GM18517 (cell line): ENCODE measurements at regions not wholly inside any gene's neighbourhood (a gene's known extent, or its start where the extent isn't known, plus 50 kb on each side); places are given as distances from the start of the nearest gene placed in this dataset.
"Not testable (repeated sequence)": the region's sequence is repeated elsewhere in the genome, so short reads cannot be mapped to it uniquely, and the experiment has no call there.

Experiments
- ATAC-seq: cut with Tn5 transposase; IDR thresholded peaks from one replicate; pipeline ENCODE4 v1.9.1; 2021; ENCODE audit warnings: mild to moderate bottlenecking, moderate library complexity; ENCODE audit not compliant: unreplicated experiment

GRCh38 chr6:132199343-132199742 lies 201.9 kb downstream of the MOXD1 start:
- ATAC-seq, result no peak

DNA sequence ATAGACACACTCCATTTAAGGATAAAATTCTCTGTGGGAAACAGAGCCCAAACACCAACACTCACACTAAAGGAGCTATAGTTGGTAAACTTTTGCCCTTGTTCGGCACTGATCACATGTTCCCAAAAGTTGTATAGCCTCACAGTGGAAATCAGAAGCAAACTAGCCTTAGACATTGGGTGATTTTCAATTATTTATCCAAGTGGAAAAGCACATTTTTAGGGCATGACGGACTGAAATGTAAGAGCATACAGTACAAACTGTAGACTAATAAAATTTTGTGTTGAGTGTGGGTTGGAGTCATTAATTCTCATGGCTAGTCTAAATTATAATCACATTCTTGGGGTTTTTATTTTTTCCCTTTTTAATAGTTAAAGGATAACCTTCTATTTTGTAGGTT lies 202.4 kb downstream of the MOXD1 start:
- ATAC-seq, result no peak

GRCh38 chr6:132198040-132198439 lies 203.2 kb downstream of the MOXD1 start:
- no peak for ATAC-seq

GRCh38 chr6:132194529-132194928 lies 206.7 kb downstream of the MOXD1 start:
- ATAC-seq, result no peak

GRCh38 chr6:132192631-132193030 lies 208.6 kb downstream of the MOXD1 start:
- no peak for ATAC-seq

DNA sequence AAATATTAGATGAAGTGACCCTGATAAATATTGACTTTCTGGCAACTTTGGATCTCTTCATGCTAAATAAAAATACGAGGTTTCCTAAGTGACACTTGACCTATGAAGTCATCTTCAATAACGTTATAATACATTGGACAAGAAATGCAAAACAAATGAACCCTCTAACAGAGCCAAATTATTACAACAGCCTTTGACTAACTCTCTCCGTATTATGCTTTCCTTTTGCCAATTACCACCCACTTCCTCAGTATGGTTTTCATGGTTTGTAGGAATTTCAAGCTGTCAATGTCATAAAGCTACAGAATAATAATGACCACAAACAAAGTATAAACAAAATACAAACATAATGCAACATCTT lies 210.5 kb downstream of the MOXD1 start:
- ATAC-seq, result peak; percentile 11

DNA sequence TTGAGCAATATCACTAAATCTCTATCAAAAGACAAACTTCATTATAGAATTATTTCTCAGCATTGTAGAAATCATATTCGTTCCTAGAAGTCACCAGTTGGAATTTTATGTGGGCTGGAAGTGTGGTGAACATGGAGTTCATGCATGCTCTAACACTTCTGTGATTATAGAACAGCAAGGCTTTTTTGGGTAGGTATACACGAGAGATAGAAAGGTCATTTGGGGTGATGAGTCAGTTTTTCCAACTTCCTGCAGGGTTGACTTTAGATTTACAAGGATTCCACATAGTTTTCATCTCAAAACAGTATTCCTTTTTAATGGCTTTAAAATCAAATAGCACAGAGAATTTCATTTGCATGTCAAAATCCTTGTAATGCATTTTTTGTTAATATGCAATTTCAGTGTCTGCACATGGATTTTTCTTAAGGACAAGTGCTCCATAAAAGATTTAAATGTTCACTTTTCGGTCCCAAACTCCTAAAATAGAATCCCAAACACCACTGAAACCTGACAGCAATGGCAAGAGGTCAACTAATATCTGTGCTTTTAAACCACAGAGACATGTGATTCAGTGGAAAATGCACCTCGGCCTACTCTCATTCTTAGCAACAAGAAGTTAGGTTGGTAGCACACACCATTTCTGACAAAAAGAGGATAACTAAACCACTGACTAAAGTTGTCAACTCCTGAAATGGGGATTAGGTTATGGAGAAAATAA lies 211.0 kb downstream of the MOXD1 start:
- ATAC-seq, result peak; percentile 69

DNA sequence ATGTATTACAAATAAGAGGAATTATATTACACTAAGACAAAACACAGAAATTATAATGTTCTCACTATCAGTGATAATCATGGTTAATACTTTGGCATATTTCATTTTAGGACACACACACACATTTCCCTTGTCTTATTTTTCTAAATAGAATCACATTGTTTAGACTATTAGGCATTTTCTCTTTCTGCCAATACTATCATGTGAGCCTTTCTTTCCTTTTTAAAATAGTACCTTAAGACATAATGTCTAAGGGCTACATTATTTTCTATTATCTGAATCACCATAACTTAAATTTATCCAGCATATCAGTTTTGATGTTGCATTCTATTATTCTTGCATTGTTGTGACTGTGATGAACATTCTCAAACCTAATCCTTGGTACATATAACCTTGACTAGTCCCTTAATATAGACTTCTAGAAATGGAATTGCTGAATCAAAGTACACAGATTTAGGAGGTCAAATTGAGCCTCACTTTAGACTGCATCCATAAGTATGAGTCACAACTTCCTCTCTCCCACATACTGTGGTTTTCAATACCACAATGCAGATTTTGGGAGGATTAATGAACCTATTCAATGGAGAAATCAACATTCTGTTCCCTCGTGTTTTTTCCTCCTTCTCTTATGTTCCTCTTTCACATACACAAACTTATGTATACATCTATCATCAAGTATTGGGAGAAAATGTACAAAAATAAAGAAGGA lies 212.6 kb downstream of the MOXD1 start:
- ATAC-seq, result no peak

DNA sequence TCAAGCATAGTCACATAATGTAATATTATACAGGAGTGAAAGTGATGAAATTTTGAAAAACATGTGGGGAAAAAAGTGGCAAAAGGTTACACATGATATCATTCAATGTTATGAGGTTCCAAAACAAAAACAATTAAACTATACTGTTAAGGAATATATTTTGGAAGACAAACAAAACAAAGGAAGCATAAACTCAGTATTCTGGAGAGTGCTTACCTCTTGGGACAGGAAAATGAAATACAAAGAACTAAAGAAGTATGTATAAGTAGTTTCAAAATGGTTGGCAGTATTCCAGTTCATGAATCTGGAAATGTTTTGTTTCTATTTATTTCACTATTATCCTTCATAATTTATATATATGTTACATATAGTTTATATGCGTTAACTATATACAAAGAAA lies 213.5 kb downstream of the MOXD1 start:
- no peak for ATAC-seq

GRCh38 chr6:132184966-132185365 lies 216.3 kb downstream of the MOXD1 start:
- ATAC-seq, result not testable (repeated sequence)

- ATAC-seq, result no peak
These were observed 221.3 kb downstream of the MOXD1 start for GRCh38 chr6:132179955-132180354.

DNA sequence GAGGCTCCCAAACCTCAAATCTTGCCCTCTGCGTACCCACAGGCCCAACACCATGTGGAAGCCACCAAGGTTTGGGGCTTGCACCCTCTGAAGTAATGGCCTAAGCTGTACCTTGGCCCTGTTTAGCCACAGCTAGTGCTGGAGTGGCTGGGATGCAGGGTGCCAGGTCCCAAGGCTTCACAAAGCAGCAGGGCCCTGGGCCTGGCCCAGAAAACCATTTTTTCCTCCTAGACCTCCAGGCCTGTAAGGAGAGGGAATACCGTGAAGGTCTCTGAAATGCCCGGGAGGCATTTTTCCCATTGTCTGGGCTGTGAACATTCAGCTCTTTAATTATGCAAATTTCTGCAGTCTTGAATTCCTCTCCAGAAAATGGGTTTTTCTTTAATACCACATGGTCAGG lies 223.7 kb upstream of the CCN2 start:
- no peak for ATAC-seq

DNA sequence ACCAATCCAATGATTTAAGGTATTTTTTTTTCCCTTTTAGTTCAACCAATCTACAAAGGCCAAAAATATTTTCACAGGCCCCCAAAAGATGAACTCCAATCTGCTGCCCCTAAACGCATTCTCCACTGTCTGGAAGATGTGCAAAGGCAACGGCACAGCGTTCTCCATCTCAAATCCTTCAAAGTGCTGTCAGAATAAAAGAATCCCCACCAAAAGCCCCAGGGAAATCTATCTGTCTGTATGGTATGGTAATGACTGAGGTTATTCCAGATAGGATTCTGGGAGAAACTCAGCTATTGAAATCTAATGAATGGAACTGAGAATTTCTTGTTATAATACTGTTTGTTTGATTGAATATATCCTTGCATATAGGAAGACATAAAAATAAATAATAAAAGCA lies 217.8 kb upstream of the CCN2 start:
- ATAC-seq, result no peak

DNA sequence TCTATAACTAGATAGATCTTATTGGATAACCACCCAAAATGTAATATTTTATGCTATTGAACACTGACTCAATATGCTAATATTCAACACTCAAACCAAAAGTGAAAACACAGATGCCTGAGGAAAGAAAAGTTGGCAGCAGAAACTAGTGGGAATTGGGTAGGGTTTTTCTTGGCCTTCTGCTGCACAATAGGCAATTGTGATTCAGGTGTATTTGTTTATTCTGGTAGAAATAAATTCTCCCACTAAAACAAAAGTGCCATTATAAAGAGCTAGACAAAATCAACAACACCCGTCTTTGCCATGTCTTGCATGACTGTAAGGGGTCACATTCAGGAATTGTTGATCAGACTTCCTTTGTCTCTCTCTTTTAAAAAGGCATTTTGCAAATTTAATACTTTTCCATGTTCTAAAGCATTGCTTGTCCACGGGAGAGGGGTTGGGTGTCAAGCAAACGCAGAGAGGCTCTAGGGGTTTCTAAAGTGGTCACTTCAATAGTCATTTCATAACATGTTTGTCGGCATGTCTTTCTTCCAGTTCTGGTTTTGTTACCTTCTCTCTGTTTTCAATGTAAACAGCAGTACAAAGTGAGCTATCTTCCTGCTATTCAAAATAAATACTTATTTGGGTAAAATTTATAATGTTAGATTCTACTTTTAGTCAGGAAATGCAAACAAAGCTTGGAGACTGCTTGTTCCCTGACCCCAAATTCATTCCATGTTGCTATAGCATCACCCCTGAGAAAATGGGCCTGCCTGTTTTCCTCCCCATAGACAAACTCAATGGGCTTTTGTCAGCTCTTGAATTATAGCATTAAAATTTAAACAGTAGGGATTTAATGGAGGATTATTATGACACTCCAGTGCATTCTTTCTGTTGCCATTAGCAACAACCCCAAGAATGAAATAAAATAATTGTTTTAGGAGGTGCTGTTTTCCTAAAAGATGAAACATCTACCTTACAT lies 217.0 kb upstream of the CCN2 start:
- ATAC-seq, result no peak

- ATAC-seq, result no peak
These were observed 215.4 kb upstream of the CCN2 start for GRCh38 chr6:132166526-132167051.

- no peak for ATAC-seq
These were observed 214.5 kb upstream of the CCN2 start for GRCh38 chr6:132165677-132166076.

DNA sequence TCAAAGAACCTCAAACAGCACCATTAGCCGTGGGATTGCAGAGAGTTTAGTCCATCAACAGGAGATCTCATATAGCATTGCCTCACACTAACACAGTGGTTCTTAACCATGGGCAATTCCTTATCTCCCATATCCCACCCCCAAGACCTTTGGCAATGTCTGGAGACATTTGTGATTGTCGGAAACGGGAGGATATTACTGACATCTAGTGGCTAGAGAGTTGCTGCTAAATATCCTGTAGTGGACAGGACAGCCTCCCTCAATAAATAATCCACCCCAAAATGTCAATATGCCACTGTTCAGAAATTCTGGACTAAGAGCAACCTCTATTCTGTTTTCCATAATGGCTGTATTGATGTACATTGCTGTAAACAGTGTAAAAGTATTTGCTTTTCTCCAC lies 210.1 kb upstream of the CCN2 start:
- ATAC-seq, result no peak

DNA sequence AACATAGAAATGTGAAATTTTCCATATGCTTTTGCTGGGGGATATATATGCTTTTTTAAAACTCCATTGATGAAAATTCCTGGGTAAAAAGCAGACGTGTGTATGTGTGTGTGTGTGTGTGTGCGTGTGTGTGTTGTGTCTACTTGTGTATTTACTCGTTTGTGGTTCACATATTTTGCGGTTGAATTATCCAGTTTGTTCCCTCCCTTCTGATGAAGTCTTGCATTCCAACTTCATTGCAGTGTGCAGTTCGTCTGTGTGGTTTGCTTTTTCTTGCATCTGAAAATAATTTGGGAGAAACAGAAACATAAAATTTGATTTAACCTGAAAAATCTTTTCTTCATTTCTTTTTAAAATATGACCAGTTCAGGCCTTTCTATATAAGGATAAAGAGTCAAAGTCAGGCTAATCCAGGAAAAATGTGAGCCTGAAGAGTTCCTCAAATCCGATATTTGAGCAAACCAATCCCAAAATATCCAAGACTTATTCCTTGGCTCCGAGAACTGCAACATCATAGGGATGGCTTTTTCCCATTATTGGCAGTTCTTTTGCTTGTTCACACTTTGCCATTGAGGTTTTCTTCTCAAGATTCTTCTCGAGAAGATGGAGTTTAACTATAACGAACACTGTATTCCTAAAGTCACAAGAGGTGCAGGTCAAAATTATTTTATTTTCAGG lies 202.2 kb upstream of the CCN2 start:
- ATAC-seq, result no peak

GRCh38 chr6:132147530-132148011 lies 196.4 kb upstream of the CCN2 start:
- ATAC-seq, result no peak

GRCh38 chr6:132144456-132144855 lies 193.3 kb upstream of the CCN2 start:
- no peak for ATAC-seq

DNA sequence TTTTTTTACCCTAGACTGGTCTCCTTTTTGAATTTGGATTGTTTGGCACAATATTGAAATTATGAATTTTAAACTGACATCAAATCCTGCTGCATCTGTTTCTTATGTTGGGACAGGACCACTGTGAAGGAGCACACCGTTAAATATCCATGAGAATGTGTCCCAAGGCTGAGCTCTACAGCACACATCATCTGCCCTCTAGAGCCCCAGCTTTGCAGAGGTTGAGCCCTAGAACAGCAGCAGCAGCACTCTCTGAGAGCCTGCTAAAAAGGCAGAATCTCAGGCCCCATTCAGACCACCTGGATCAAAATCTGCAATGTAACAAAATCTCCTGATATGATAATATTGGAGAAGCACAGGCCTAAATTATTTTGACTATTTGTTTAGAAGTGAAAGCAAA lies 192.1 kb upstream of the CCN2 start:
- no peak for ATAC-seq
